HG02642 (cell line): ENCODE measurements at regions not wholly inside any gene's neighbourhood (a gene's known extent, or its start where the extent isn't known, plus 50 kb on each side); places are given as distances from the start of the nearest gene placed in this dataset.
A peak's percentile ranks its signal among the peaks of the same experiment; 100 is the strongest.
"Not testable (repeated sequence)": the region's sequence is repeated elsewhere in the genome, so short reads cannot be mapped to it uniquely, and the experiment has no call there.

ENCODE experiments used
- ATAC-seq: cut with Tn5 transposase; IDR thresholded peaks from one replicate; pipeline ENCODE4 v1.9.1; 2021; ENCODE audit warnings: mild to moderate bottlenecking; ENCODE audit not compliant: unreplicated experiment, poor library complexity

DNA sequence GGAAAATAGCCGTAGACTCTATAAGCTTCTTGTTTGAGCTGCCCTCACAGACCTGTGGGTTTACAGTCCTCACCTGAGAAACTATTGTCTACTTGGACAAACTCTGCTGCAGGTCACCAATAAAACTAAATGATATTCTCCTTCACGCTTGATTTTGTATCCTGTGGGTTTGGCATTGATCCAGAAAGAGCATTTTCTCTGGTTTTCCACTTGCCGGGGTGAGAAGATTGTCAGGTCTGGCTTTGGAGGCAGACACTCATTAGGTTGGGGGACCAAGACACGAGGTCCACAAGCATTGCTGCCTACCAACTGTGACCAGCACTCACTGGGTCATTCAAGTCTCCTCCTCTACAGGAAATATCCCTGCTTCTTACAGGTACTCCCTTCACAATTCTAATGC is 68.5 kb downstream of the CDC14C start:
- ATAC-seq = no peak

DNA sequence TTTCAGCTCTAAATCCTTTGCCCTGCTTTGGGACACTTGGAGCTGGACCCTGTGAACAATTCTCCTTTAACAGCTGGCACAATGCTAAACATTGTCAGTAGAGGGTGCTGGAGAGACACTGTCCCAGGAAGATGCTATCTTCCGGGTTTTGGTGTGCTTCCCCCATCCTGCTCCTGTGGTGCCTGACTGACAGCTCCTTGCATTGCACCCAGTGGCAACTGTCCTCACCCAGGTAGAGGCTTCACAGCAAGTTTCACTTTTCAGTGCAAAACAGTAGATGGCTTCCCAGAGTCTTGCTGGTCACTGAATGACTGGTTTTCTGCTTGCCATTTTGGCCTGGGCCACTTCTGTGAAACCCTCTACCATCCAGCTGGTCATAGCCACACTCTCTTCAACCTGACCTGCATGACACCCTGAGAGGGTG is 77.3 kb downstream of the CDC14C start:
- ATAC-seq = peak; percentile 99

DNA sequence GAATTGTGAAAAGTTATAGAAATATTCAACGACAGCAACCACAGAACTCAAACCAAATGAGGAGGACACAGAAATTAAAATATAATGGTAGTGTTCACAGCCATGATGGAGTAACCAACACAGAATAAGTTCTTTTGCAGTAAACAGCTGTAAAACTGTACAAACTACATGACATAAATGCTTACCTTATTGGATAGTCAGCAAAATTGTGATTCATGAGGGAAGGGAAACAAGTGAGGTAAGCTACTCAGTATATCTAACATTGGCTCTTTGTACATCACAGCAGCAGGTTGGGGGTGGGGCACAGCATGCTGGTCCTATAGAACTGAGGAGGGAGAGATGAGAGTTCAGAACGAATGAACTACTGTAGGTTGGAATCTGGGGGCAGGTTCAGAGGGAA is 86.4 kb downstream of the CDC14C start:
- ATAC-seq = no peak

DNA sequence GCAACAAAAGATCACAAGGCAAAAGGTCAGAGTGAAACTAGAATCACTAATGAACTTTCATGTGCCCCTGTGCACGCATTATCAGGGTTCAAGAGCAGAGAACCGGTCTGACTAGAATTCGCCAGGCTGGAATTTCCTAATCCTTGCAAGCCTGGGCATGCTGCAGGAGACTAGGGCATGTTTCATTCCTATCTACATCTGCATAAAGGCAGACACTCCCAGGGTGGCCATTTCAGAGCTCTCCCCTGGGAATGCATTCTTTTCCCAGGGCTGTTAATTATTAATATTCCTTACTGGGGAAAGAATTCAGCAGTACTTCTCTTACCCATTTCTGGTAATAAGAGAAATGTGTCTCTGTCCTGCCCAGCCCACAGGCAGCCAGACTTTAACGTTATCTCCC is 90.5 kb downstream of the CDC14C start:
- ATAC-seq = no peak

DNA sequence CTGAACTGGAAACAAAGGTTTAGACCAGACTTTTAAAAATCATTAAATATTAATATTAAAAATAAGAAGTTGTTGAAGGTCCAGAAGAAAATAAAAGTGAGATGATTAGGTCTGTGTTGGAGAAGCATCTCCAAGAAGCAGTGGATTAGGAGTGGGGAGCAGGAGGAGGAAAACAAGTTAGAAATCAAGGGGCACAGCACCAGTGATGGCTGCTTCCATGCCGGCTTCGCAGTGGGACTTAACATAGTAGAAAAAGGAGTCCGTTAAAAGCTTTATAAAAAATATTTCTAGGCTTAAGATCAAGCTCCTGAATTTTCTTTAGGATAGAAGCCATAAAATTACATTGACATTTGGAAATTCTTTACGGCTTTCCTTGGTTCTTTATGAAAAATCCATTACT is 95.8 kb downstream of the CDC14C start:
- no peak for ATAC-seq

DNA sequence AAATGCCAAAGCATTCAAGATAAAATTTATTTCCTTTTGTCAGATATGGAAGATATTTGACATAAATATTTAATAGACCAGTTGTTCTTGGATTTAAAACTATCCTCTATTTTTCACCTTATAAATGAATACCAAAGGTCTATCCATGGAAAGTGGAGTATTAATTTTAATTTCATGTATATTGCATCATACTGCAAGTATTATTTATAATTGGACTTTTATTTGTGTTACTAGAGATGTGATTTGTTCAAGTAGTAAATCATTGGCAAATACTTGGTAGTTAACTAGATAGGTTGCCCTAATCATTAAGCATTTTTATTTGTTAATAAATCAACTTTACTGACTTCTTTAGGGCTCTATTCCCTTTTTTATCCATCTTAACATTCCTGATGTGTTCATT is 98.1 kb downstream of the CDC14C start:
- no peak for ATAC-seq

DNA sequence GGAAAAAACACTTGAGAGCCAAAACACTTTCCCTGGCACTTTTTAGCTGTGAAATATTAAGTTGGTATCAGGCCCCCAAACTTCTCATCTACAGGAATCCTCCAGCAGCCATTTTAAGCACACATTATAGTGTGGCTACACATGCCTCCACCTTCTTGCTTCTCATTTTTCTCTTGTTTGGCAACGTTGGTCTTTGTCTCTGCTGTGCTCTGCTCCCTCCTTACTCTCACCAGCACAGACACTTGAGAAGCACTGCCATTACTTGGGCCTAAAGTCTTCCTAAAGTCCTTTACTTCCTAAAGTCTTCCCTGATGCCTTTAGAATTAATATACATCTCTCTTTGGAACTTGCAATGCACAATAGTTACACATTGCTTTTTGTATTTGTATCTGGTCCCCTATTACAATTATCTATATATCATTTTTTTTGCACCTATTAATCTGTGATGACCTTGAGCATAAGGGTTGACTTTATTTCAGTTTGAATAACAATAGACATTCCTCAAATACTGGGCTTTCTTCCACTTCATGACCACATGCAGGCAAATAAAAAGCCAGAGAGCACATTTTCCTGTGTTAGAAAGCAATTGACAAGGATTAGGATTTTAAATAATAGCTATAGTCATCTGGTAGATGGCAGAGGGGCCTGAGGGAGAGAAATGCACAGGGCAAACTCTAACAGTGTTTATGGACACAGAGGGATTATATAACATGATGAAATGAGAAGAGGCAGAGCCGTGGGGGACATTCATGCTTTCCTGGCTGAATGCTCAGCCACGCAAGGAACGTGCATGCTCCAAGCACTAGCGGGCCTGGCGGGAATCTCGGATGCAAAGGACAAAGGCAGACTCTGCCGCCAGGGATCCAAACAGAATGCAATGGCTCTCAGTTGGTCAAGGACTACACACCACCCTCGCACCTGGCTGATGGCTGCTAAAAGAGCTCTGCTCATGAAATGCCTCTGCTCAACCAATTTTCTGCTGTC is 99.3 kb downstream of the CDC14C start:
- no peak for ATAC-seq

DNA sequence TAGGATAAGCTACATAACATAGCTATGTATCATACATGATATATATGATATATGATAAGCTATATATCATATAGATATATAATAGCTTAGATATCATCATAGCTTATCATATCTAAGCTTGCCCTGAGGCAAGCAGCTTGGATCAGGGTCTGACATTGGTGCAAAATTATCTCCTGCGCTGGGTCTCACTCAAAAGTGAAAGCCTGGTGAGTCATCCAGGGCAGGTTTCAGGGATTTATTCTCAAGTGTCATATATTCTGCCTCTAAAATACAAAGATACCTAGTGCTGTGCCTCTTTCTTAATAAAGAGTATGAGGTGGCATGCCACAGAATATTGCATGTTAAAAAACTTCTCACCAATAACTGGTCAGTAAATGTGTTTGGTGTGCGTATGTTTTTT is 105.9 kb downstream of the CDC14C start:
- no peak for ATAC-seq

DNA sequence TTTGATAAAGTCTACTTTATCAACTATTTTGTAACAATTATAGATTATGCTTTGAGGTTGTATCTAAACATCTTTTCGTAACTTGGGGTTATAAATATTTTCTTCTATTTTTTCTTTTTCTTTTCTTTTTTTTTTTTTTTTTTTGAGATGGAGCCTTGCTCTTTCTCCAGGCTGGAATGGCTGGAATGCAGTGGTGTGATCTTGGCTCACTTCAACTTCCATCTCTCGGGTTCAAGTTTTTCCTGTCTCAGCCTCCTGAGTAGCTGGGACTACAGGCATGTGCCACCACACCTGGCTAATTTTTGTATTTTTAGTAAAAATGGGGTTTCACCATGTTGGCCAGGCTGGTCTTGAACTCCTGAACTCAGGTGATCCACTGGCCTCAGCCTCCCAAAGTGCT is 108.8 kb downstream of the CDC14C start:
- not testable (repeated sequence) for ATAC-seq

DNA sequence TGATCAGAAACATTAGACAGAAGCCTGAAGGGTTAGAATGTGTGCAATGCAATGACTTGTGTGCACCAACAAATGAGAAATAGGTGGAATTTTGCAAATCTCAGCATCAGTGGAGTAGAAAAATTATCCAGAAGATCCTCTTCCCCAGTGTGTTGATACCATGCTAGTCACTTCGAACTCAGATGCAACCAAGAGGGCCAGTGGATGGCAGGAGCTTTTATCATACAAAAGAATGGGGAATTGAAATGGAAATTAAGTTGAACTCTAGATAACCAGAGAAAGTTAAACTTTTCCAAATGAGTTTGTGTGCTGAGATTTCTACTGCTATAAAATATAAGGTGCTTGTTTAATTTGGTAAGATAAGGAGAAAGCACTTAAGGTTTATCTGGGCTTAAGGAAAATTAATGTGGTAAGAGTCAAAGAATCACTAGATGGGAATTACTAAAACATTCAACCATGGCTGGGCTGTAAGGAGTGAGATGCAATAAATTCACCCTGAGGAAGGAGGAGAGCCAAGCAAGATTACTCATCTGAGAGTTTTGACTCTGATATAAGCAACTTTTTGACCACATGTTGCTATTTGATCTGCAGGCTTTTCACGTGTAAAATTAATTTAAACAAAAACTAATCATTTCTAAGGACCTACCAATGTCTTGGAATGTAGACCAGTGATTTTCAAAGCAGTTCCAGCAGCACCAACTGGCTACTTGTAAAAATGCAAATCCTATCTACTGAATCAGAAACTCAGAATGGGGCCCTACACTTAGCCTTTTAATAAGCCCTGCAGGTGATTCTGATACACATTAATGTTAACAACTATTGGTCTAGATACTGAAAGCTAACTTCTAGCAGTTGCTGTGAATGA is 113.2 kb downstream of the CDC14C start:
- ATAC-seq = no peak

DNA sequence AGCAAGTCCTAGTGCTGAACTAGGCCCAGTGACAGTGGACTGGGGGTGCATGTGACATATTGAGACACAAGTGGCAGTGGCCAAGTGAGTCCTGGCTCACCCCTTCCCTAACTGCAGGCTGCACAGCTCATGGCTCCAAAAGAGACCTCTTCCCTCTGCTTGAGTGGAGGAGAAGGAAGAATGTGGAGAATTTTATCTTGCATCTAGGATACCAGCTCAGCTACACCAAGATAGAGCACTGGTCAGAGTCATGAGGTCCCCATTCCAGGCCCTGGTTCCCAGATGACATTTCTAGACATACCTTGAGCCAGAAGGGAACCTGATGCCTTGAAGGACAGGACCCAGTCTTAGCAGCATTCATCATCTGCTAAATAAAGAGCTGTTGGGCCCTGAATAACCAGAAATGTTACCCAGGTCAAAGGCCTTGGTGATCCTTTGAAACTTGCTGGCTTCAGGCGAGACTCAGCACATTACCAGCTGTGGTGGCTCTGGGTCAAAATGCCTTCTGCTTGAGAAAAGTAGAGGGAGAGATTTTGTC is 114.5 kb downstream of the CDC14C start:
- no peak for ATAC-seq

DNA sequence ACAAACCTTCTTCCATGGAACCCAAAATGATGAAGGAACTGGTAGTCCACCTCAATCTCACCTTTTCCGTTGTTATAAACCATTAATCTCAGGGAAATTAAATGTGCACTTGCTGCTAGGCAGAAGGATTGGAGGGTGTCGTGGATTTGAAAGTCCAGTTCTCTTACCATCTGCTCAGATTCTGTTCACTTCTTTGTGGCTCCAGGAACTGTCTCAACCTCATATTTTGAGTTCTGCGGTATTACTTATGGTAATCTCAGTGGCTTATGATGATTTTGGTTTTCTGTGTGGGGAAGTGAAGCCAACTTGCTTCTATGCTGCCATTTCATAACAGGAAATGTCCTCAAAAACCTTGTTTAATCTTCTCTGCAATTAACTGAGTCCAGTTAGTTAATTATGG is 136.4 kb downstream of the CDC14C start:
- no peak for ATAC-seq

DNA sequence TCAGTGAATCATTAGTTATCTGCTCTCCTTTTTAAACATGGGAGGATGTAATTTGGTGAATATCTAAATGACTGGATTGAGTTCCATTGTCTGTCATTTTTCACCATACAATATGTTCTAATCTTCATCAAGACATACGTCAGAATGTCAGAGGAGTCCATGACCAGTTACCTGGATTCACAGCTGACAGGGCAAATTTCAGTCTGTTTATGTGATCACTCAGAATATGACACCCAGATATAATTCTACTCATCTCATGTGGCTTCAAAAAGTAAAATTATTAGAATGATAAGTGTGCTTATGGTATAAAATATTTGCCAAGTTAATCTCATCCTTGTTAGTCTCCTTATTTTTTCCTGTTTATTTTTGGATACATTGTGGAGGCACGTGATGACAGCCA is 150.2 kb downstream of the CDC14C start:
- no peak for ATAC-seq

DNA sequence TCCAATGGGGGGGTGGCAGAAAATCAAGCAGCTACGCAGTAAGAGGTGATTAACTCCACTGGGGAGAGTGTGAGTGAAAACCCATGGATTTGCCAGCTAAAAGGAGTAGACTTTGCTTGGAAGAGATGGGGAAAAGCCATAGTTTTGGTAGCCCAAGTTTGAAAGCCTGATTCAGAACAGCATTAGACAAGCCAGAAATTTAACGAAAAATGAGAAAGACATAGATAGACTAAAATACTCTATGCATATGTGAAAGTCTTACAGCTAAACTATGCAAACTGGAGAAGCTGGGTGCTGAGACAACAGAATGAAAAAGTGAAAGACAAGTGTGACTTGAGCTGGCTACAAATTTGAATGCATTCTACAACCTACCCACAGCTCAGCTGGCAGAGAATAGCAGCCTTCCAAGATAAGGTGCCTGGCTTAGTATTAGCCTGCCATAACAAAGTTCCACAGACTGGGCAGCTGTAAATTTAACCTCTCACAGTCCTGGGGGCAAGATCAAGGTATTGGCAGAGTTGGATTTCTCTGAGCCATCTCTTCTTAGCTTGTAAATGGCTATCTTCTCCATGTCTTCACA is 156.6 kb downstream of the CDC14C start:
- ATAC-seq = no peak

DNA sequence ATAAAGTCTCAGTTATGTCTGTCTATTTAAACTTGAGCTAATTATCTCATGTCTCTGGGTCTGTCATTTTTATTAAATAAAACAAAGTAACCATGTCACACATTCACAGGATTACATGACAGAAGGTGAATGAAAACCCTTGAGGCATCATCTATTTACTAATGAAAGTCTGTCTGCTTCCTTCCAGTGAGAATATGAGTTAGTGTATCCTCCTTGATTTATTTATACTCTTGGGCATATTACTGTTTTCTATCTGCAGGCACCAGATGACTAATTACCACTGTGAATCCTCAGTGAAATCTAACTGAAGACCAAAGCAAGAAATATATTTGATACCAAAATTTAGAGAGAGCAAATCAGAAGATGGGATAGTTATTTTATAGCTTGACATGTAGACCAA is 163.7 kb downstream of the CDC14C start:
- ATAC-seq = no peak

DNA sequence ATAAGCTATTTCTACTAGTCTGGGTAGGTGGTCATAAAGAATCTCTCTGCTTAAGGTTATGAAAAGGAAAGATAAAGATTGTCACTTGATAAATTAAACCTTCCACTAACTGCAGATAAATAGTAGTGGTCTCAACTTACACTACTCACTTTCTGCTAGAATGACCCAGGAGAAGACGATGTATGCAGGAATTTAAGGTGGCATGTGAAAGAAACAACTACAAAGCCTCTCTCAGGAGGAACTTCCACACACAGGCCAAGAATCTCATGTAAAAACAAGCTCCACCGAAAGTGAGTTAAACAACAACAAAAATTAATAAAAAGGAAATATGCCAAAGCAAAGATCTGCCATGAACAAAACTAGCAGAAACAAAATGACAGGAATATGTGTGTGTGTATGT is 165.4 kb downstream of the CDC14C start:
- ATAC-seq = no peak

DNA sequence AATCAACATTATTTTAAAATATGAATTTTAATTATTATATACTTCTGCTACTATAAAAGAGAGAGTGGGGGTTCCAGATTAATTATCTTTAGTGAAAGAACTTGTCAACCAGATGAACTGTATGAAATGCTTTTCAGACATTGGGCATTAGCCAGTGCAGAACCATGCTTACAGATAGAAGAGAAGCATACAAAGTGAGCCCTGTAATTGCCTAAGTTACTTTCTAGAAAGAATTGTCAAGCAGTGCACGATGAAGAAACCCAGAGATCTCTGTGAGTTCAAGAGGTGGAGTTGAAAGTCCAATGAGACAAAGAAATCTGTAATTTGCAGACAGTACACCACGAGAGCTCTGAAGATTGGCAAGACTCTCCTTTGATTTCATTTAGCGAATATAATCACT is 166.7 kb downstream of the CDC14C start:
- ATAC-seq = no peak

DNA sequence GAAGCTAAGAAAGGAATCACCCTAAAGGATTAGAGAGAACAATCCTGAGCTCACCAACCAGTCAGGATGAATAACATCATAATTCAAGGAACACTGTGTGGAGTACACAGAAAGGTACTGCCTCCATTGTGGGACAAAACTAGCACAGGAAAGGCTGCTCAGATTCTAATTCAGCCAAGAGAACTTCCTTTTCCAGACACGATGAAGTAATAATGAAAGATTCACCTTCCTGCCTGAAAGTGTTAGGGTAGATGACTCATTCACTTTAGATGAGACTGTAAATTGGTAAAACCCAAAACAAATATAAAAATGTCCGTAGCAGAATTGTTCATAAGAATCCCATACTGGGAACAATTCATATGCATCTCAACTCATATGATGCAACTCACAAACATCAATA is 167.2 kb downstream of the CDC14C start:
- ATAC-seq = no peak

DNA sequence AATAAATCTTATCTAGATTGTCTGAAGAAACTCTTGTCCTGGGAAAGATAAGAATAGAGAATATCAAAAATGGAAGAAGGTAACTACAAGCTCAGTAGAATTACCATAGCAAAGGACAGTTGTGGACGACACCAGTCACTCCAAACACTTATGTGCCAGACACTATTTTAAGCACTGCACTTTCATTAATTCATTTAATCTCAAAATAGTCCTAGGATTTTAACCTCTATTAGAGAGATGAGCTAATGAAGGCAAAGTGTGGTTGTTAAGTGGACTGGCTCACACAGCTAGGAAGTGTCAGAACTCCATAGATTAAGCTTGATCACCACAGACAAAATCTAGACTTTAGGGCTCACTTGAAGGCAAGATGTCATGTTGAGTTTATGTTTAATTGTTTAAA is 168.9 kb downstream of the CDC14C start:
- ATAC-seq = no peak

DNA sequence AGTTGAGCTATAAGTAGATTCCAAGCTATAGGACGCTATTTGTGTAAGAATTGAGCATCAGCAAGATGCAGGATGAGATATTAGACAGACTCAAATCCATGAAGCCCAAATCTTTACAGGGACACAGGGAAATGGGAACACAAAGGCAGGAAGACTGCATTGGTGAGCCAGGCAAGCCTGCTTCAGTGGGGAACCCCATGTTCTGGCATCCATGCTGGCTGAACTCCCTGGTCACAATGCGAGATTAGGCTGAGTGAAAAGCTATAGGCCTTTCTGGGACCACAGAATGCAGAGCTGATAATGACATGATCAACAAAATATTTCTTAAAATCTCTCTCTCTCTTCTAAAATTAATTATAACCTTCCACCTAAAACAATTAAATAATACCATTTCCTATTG is 170.5 kb downstream of the CDC14C start:
- ATAC-seq = no peak
